ENCODE measurements at regions not wholly inside any gene's neighbourhood (a gene's known extent, or its start where the extent isn't known, plus 50 kb on each side); places are given as distances from the start of the nearest gene placed in this dataset.
"Not testable (repeated sequence)": the region's sequence is repeated elsewhere in the genome, so short reads cannot be mapped to it uniquely, and the experiment has no call there.

DNA sequence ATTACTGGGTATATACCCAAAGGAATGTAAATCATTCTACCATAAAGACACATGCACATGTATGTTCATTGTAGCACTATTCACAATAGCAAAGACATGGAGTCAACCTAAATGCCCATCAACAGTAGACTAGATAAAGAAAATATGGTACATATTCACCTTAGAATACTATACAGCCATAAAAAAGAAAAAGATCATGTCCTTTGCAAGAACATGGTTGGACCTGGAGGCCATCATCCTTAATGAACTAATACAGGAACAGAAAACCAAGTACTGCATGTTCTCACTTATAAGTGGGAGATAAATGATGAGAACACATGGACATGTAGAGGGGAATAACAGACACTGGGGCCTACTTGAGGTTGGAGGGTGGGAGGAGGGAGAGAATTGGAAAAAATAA lies 133.2 kb upstream of the RASA1 start:
- TF ChIP-seq, protein P1, sequence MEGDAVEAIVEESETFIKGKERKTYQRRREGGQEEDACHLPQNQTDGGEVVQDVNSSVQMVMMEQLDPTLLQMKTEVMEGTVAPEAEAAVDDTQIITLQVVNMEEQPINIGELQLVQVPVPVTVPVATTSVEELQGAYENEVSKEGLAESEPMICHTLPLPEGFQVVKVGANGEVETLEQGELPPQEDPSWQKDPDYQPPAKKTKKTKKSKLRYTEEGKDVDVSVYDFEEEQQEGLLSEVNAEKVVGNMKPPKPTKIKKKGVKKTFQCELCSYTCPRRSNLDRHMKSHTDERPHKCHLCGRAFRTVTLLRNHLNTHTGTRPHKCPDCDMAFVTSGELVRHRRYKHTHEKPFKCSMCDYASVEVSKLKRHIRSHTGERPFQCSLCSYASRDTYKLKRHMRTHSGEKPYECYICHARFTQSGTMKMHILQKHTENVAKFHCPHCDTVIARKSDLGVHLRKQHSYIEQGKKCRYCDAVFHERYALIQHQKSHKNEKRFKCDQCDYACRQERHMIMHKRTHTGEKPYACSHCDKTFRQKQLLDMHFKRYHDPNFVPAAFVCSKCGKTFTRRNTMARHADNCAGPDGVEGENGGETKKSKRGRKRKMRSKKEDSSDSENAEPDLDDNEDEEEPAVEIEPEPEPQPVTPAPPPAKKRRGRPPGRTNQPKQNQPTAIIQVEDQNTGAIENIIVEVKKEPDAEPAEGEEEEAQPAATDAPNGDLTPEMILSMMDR (IDR thresholded peaks at IDR 0.05; ENCODE audit: low read depth, low read length, poor library complexity, severe bottlenecking): not testable (repeated sequence)
- not testable (repeated sequence) for TF ChIP-seq EZH2phosphoT487 (IDR thresholded peaks at IDR 0.05; ENCODE audit: borderline replicate concordance, low read length)
